Bronchial epithelial cell (primary cell): ENCODE measurements at regions not wholly inside any gene's neighbourhood (a gene's known extent, or its start where the extent isn't known, plus 50 kb on each side); places are given as distances from the start of the nearest gene placed in this dataset.

ENCODE experiments used
- DNase-seq: peaks from one replicate; pipeline ENCODE4 v3.0.0-alpha.2; 2010; ENCODE audit warnings: low read depth
- FAIRE-seq: peaks from 2 replicates; lab custom pipeline; 2011; peaks lifted over from hg19 to GRCh38; lab: Jason Lieb, UNC
- H3K27me3 ChIP-seq: 2 replicates; pipeline ENCODE4 v1.5.1; 2011; ENCODE audit warnings: low read length; ENCODE audit not compliant: control insufficient read depth, insufficient read depth
- H3K36me3 ChIP-seq: 2 replicates; pipeline ENCODE4 v1.5.1; 2011; ENCODE audit warnings: low read length; ENCODE audit not compliant: control insufficient read depth, insufficient read depth
- H3K4me3 ChIP-seq: 2 replicates; pipeline ENCODE4 v1.5.1; 2011; ENCODE audit warnings: mild to moderate bottlenecking, low read depth, low read length, control low read depth
- CTCF ChIP-seq: IDR thresholded peaks from 2 replicates; pipeline ENCODE4 v1.5.1; 2011; ENCODE audit warnings: mild to moderate bottlenecking, moderate library complexity, low read length, control low read depth, inconsistent platforms; ENCODE audit not compliant: insufficient read depth, severe bottlenecking

DNA sequence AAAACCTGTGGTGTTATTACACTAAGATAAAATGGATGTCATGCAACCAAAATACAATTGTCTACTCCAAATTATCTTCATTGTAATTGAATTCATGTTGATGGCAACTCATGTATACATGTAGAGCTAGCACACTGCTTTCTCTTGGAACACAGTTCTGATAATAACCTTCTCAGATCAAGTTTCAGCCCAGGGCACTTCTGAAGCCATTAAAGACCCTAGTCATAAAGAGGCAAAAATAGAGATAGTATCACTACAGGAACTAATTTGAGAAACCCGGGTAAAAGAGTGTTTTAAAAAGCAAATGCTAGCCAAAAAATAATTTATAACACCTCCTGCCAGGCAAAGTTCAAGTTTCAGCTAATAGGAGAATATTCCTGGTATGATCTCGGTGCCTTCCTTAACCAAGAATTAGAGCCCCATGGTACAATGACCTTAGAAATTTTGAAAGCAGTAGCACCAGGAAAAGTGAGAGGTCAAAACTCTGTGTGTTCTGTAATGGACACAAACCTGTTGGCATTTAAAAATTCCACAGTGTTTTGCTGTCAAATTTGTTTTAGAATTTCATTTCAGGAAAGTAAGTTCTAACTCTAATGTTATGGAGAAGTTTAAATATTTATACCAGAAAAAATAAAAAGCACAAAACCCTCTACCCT is 105.0 kb upstream of the FRMD6 start:
- DNase-seq (no peak), FAIRE-seq (no peak)
- no peak for TF ChIP-seq CTCF
- no peaks in the 10 kb centered on the region for H3K27me3 ChIP-seq
- peaks cover 1% of the 10 kb centered on the region for H3K36me3 ChIP-seq
- H3K4me3 ChIP-seq: no peak overlapping the region

DNA sequence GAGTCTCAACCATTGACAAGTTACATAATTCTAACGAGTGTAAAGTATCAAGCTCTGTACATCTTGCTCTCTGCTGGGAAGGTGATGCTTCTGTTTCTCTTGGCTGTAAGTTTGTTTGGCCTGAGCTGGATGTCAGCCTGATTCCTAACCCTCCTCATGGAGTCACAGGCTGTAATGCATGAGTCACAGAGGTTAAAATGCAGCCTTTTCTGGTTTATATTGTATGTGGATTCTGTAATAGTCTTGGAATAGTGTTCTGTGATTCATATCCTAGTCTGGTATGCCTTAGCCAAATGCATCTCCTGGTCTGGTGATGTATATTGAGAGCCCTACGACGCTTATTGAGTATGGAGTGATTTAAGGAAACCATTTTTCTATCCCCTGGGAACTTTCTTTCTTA is 104.5 kb upstream of the FRMD6 start:
- Histone ChIP-seq H3K36me3 (peaks cover 1% of the 10 kb centered on the region), H3K27me3 (no peaks in the 10 kb centered on the region), H3K4me3 (no peak overlapping the region)
- DNase-seq (peak; percentile 100), FAIRE-seq (peak; percentile 73)
- no peak for TF ChIP-seq CTCF

DNA sequence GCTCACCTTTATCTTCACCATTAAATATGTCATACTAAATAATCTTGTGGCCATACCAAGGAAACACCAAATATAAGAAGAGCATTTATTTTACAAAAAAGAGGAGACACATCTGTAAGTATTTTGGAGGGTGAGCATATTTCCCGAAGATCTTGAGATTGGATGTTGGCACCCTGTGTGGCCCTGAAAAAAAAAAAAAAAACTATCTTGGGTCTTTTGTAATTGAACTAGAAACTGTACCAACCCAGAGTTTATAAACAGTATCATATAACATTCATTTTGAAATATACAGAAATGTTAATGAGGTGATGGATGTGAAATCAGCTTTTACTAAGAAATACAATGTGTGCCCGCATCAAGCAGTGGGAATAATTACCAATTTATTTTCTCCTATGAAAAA is 104.0 kb upstream of the FRMD6 start:
- DNase-seq (no peak), FAIRE-seq (no peak)
- no peak overlapping the region for H3K4me3 ChIP-seq

DNA sequence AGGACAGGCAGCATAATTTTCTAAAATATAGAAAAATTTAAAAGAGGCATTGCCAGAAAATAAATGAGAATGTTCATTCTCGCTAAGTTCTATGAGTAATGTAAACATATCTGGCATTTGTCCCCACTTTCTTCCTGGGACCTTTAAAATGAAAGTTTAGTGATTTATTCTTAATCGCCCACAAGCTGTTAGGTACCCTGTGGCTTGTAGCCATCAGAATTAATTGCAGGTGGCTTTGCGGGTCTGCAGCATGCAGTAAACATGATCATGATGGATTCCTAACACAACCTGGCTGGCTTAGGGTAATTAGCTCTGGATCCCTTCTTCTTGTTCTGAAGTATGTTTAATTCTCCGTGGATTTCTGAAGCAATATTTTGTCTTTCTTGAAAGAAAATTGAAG is 103.5 kb upstream of the FRMD6 start:
- DNase-seq (no peak), FAIRE-seq (no peak)
- Histone ChIP-seq H3K4me3 (no peak overlapping the region), H3K36me3 (peaks cover 1% of the 10 kb centered on the region), H3K27me3 (no peaks in the 10 kb centered on the region)
- no peak for TF ChIP-seq CTCF

More for the DNA sequence above, 104.0 kb upstream of the FRMD6 start:
- no peak for TF ChIP-seq CTCF
- Histone ChIP-seq H3K36me3 (peaks cover 1% of the 10 kb centered on the region), H3K27me3 (no peaks in the 10 kb centered on the region)

GRCh38 chr14:51550636-51551035 is 101.1 kb upstream of the FRMD6 start:
- FAIRE-seq: no peak
- no peaks in the 10 kb centered on the region for H3K27me3 ChIP-seq

More at GRCh38 chr14:51550636-51551035, 101.1 kb upstream of the FRMD6 start:
- no peak for TF ChIP-seq CTCF
- DNase-seq: no peak
- Histone ChIP-seq H3K4me3 (no peak overlapping the region), H3K36me3 (peaks cover 1% of the 10 kb centered on the region)
